PC-3 (cell line): ENCODE measurements at regions not wholly inside any gene's neighbourhood (a gene's known extent, or its start where the extent isn't known, plus 50 kb on each side); places are given as distances from the start of the nearest gene placed in this dataset.

Source experiments
- CTCF ChIP-seq: fragments of 300-600 bp; sonication (generic); conservative IDR thresholded peaks from 2 replicates; pipeline ENCODE4 v1.5.1; 2017; ENCODE audit warnings: antibody characterized with exemption, low read depth, mild to moderate bottlenecking, low read length
- EZH2 ChIP-seq: fragments of 300-600 bp; sonication (generic); IDR thresholded peaks from one replicate; pipeline ENCODE4 v1.6.1; 2017; ENCODE audit warnings: antibody characterized with exemption, mild to moderate bottlenecking, low read length; ENCODE audit not compliant: unreplicated experiment
- EZH2phosphoT487 ChIP-seq: fragments of 300-600 bp; sonication (generic); IDR thresholded peaks from 2 replicates; pipeline ENCODE4 v1.6.1; 2018; ENCODE audit warnings: mild to moderate bottlenecking, antibody characterized with exemption, low read length, borderline replicate concordance

GRCh38 chr1:29876902-29877301 lies 640.6 kb downstream of the PTPRU start:
- 0 out of 2 replicates have a peak, but pooled peaks have one; percentile 8 for TF ChIP-seq CTCF
- no peak for TF ChIP-seq EZH2
- no peak for TF ChIP-seq EZH2phosphoT487
